GM13977 (cell line): ENCODE measurements at regions not wholly inside any gene's neighbourhood (a gene's known extent, or its start where the extent isn't known, plus 50 kb on each side); places are given as distances from the start of the nearest gene placed in this dataset.

ENCODE experiments used
- DNase-seq: peaks from one replicate; pipeline ENCODE4 v3.0.0; 2012; ENCODE audit warnings: low spot score
- CTCF ChIP-seq: IDR thresholded peaks from 2 replicates; pipeline ENCODE4 v1.5.1; 2012; ENCODE audit warnings: mild to moderate bottlenecking, control low read depth; ENCODE audit not compliant: insufficient read depth; ENCODE audit errors: extremely low read depth, missing control alignments
- in situ Hi-C: fragments of 300-500 bp; cut with MboI; formaldehyde crosslinking; loops from one replicate; pipeline ENCODE4 v1.12.0; 2022; ENCODE audit warnings: low sequenced_read_pairs, low pct_unique_long_range_greater_than_20kb, mixed read lengths, inconsistent platforms; ENCODE audit not compliant: unreplicated experiment

- TF ChIP-seq CTCF = no peak
- DNase-seq = no peak
- in situ Hi-C loops = no loop called here
These were observed 386.2 kb downstream of the LRRIQ3 start for GRCh38 chr1:73811798-73812197.

- in situ Hi-C loops = no loop called here
- DNase-seq = no peak
- TF ChIP-seq CTCF = no peak
These were observed 393.0 kb downstream of the LRRIQ3 start for GRCh38 chr1:73804935-73805334.

GRCh38 chr1:73803380-73803779, 394.6 kb downstream of the LRRIQ3 start:
- in situ Hi-C loops = no loop called here
- DNase-seq = no peak
- TF ChIP-seq CTCF = no peak

- in situ Hi-C loops = no loop called here
- DNase-seq = no peak
- no peak for TF ChIP-seq CTCF
These were observed 396.0 kb downstream of the LRRIQ3 start for GRCh38 chr1:73801912-73802429.

- in situ Hi-C loops = no loop called here
These were observed 397.6 kb downstream of the LRRIQ3 start for GRCh38 chr1:73800376-73800775.

GRCh38 chr1:73789965-73790364, 408.0 kb downstream of the LRRIQ3 start:
- no peak for DNase-seq
- in situ Hi-C loops = no loop called here
- TF ChIP-seq CTCF = no peak

More at GRCh38 chr1:73800376-73800775, 397.6 kb downstream of the LRRIQ3 start:
- no peak for DNase-seq
- TF ChIP-seq CTCF = no peak

GRCh38 chr1:73784026-73784425, 413.9 kb downstream of the LRRIQ3 start:
- in situ Hi-C loops = no loop called here
- DNase-seq = no peak
- TF ChIP-seq CTCF = no peak
